Right lobe of liver (tissue), 6 donors: ENCODE measurements at regions not wholly inside any gene's neighbourhood (a gene's known extent, or its start where the extent isn't known, plus 50 kb on each side); places are given as distances from the start of the nearest gene placed in this dataset.
A peak's percentile ranks its signal among the peaks of the same experiment; 100 is the strongest.

Experiments used
- ATAC-seq, 4 donors: fragments of 200-7000 bp; cut with Tn5 transposase; one replicate each; pipeline ENCODE4 v1.9.1; 2020; ENCODE audit warnings: mild to moderate bottlenecking in 4 of 4, moderate library complexity in 4 of 4
- DNase-seq, 3 donors: peaks; one replicate each; pipeline ENCODE4 v3.0.0-alpha.2; 2020
- H3K27ac ChIP-seq, 3 donors: fragments of 200-600 bp; one replicate each; pipeline ENCODE4 v1.8.0; 2022
- H3K27me3 ChIP-seq, 2 donors: fragments of 200-600 bp; one replicate each; pipeline ENCODE4 v1.8.0; 2022
- H3K36me3 ChIP-seq, 4 donors: fragments of 200-600 bp; sonication (generic) in 1 of 4; one replicate each; pipeline versions ENCODE4 v1.5.1 to v1.8.0; 2017 to 2022; ENCODE audit warnings: control low read depth in 1 of 4
- H3K4me1 ChIP-seq, 4 donors: fragments of 200-600 bp; sonication (generic) in 1 of 4; one replicate each; pipeline versions ENCODE4 v1.5.1 to v1.8.0; 2017 to 2022; ENCODE audit warnings: control low read depth in 1 of 4
- H3K4me3 ChIP-seq, 3 donors: fragments of 200-600 bp; one replicate each; pipeline ENCODE4 v1.8.0; 2022
- H3K9me3 ChIP-seq, 4 donors: fragments of 200-600 bp; sonication (generic) in 1 of 4; one replicate each; pipeline versions ENCODE4 v1.5.1 to v1.8.0; 2017 to 2022; ENCODE audit warnings: control low read depth in 1 of 4
- POLR2A ChIP-seq: fragments of 450-650 bp; IDR thresholded peaks from one replicate; pipeline ENCODE4 v1.6.1; 2017; ENCODE audit warnings: antibody characterized with exemption, mild to moderate bottlenecking
- WGBS: methylation state at CpG from one replicate; pipeline ENCODE4 v1.1.6; 2018; ENCODE audit warnings: low coverage, low lambda C conversion rate; ENCODE audit not compliant: insufficient coverage; ENCODE audit errors: missing lambda C conversion rate; 5-methylcytosine and 5-hydroxymethylcytosine counted together
- intact Hi-C, 2 donors: fragments of 100-400 bp; cut with DNase I; formaldehyde crosslinking; loops; one replicate each; pipeline versions ENCODE4 v1.11.2 to v1.14.1; 2022
- TF ChIP-seq, protein P1 (sequence below), 4 donors: fragments of 200-600 bp in 3 of 4; fragments of 450-650 bp in 1 of 4; IDR thresholded peaks; one replicate each; pipeline versions ENCODE4 v1.5.1 to v1.8.0; 2016 to 2022; ENCODE audit warnings: antibody characterized with exemption in 4 of 4, mild to moderate bottlenecking in 2 of 4
- donor health status: DM: no; HTN: yes; CAD: no.
- donor health status: DM: no; HTN: no; CAD: no.
- donor health status: DM: no; HTN: no; CAD: no.
- donor health status: DM: no; HTN: yes; CAD: no.
- donor health status: DM: no; HTN: yes; CAD: no.

GRCh38 chr6:43871284-43871683, 101.3 kb downstream of the VEGFA start:
- Histone ChIP-seq H3K27ac (no peak overlapping the region), H3K4me3 (no peak overlapping the region), H3K27me3 (no peaks in the 10 kb centered on the region), H3K9me3 (no peaks in the 10 kb centered on the region), H3K4me1 (peaks cover 0 to 7% (median 0%) of the 10 kb centered on the region in 4 donors), H3K36me3 (no peaks in the 10 kb centered on the region)
- no peak for TF ChIP-seq POLR2A
- TF ChIP-seq, protein P1, sequence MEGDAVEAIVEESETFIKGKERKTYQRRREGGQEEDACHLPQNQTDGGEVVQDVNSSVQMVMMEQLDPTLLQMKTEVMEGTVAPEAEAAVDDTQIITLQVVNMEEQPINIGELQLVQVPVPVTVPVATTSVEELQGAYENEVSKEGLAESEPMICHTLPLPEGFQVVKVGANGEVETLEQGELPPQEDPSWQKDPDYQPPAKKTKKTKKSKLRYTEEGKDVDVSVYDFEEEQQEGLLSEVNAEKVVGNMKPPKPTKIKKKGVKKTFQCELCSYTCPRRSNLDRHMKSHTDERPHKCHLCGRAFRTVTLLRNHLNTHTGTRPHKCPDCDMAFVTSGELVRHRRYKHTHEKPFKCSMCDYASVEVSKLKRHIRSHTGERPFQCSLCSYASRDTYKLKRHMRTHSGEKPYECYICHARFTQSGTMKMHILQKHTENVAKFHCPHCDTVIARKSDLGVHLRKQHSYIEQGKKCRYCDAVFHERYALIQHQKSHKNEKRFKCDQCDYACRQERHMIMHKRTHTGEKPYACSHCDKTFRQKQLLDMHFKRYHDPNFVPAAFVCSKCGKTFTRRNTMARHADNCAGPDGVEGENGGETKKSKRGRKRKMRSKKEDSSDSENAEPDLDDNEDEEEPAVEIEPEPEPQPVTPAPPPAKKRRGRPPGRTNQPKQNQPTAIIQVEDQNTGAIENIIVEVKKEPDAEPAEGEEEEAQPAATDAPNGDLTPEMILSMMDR (IDR thresholded peaks at IDR 0.05), result no peak
- 91% methylated on average over 1 of the region's 1 CpG for WGBS
- no peak for DNase-seq
- intact Hi-C loops, result no loop called here
- ATAC-seq, result no peak

- 71% methylated on average over 3 of the region's 3 CpGs for WGBS
- Histone ChIP-seq H3K27ac (no peak overlapping the region), H3K4me1 (peaks cover 0 to 7% (median 0%) of the 10 kb centered on the region in 4 donors), H3K36me3 (no peaks in the 10 kb centered on the region), H3K4me3 (no peak overlapping the region), H3K9me3 (no peaks in the 10 kb centered on the region), H3K27me3 (no peaks in the 10 kb centered on the region)
- intact Hi-C loops, result no loop called here
- TF ChIP-seq, protein P1 (IDR thresholded peaks at IDR 0.05), result no peak
- no peak for TF ChIP-seq POLR2A
- ATAC-seq (no peak), DNase-seq (no peak)
Observed at GRCh38 chr6:43870660-43871061, 100.7 kb downstream of the VEGFA start.

DNA sequence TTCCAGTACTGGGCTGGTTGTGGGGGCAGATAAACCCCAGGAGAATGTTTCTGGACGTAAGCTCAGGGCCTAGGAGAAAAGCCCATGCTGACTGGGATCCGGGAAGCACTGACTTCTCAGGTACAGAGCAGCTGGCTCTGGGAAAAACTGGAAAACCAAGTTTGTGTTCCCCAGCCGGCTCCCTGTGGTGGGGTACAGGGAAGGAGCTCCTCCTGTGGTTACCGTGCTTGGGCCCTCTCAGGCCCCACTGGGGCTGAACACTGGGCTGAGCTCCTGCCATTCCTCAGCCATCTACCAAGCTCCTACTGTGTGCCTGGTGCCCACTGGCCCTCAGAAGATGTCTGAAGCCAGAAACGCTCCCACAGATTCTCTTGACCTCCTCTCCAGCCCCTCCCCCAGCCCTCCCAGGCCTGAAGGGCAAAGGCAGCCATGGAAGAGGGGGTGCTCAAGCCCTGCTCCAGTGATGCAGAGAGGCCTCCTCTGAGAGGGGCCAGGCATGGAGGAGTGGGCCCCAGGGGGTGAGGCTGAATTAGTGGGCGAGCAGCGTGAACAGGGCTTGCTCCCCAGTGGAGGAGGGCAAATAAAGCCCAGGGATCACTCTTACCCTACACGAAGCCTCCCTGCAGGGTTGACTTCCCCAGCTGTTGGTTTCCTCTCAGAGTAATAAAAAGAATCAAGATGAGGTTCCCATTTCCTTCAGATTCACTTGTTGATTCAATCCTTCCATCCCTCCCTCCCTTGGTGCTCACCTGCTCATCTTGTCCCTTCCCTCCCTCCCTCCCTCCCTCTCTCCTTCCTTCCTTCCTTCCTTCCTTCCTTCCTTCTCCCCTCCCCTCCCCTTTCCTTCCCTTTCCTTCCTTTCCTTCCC, 100.0 kb downstream of the VEGFA start:
- no peak overlapping the region for H3K27ac ChIP-seq
- no peaks in the 10 kb centered on the region for H3K9me3 ChIP-seq
- no peak overlapping the region for H3K4me3 ChIP-seq
- H3K4me1 ChIP-seq, result peaks cover 0 to 7% (median 0%) of the 10 kb centered on the region in 4 donors
- ATAC-seq, result no peak
- intact Hi-C loops, result no loop called here
- 93% methylated on average over 3 of the region's 8 CpGs for WGBS
- H3K36me3 ChIP-seq, result no peaks in the 10 kb centered on the region
- TF ChIP-seq POLR2A, result no peak
- TF ChIP-seq, protein P1 (IDR thresholded peaks at IDR 0.05), result no peak
- no peaks in the 10 kb centered on the region for H3K27me3 ChIP-seq
- no peak for DNase-seq

GRCh38 chr6:43869079-43869710, 99.2 kb downstream of the VEGFA start:
- Histone ChIP-seq H3K4me1 (peaks cover 0 to under 1% (median 0%) of the 10 kb centered on the region in 4 donors), H3K36me3 (no peaks in the 10 kb centered on the region), H3K27ac (no peak overlapping the region), H3K4me3 (no peak overlapping the region), H3K9me3 (no peaks in the 10 kb centered on the region), H3K27me3 (no peaks in the 10 kb centered on the region)
- ATAC-seq, result peak in 2 of 4 donors; percentile 14 to 15
- intact Hi-C loops, result no loop called here
- WGBS, result 70% methylated on average over 4 of the region's 12 CpGs
- TF ChIP-seq POLR2A, result no peak
- TF ChIP-seq, protein P1 (IDR thresholded peaks at IDR 0.05), result no peak
- DNase-seq, result no peak
